HG02981 (cell line): ENCODE measurements at regions not wholly inside any gene's neighbourhood (a gene's known extent, or its start where the extent isn't known, plus 50 kb on each side); places are given as distances from the start of the nearest gene placed in this dataset.

Experiments
- ATAC-seq: cut with Tn5 transposase; IDR thresholded peaks from one replicate; pipeline ENCODE4 v1.9.1; 2021; ENCODE audit warnings: mild to moderate bottlenecking, moderate library complexity; ENCODE audit not compliant: unreplicated experiment

DNA sequence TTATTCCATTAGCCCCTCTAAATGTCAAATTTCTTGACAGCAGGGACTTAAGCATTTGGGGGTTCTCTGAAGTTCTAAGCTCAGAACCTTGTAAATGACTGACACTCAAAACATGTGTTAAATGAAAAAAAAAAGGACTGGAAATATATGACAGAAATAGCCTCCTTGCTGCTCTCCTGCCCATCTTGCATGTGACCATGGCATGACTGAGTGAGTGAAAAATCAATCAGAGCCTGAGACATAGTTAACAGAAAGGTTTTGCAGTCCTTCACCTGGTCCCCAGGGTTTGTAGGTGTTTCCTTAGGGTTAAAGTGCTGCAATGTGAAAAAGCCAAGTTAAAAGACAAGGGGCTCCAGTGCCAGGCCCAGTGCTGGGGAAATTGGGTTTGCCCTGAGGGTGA lies 168.1 kb downstream of the ZBTB18 start:
- no peak for ATAC-seq

DNA sequence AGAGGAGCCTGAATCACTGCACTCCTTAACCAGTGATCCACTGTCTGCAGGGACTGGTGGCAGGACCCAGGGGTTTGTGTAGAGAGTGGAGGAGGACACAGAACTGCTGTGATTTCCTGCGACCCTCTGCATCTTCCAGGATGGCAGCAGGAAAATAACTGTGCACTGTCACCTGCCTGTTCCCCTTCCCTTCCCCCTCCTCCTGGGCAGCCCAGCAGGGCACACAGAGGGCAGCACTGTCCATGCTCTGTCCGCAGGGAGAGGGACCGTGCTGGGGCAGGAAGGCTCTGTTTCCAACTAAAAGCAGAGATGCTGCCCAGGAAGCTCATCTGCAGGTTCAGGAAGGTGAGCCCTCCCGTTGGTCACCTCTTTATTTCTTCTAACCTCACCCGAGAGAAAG lies 168.7 kb downstream of the ZBTB18 start:
- no peak for ATAC-seq

DNA sequence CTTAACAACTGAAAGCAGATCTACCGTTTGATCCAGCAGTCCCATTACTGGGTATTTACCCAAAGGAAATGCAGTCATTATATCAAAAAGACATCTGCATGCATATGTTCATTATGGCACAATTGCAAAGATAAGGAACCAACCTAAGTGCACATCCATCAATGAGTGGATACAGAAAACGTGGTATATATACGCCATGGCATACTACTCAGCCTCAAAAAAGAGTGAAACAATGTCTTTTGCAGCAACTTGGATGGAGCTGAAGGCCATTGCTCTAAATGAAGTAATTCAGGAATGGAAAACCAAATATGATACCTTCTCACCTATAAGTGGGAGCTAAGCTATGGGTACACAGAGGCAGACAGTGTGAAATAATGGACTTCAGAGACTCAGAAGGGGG lies 169.3 kb downstream of the ZBTB18 start:
- no peak for ATAC-seq

DNA sequence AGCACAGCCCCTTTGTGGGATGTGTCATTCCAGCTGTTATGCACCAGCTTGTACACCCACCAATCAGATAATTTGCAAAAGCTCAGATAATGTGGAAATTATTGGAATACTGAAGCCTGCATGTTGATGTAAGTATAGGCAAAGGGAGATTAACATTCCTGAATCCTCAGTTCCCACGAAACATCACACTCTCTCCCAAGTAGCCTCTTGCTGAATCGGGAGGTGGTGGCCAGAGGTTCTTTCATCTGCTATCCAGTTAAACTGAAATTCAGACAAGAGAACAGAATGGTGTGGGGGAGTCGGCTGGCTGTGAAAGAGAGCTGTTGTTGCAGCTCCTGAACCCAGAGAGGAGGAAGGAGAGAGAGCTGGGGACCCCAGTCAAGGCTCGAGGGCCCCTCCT lies 170.9 kb downstream of the ZBTB18 start:
- ATAC-seq = no peak

DNA sequence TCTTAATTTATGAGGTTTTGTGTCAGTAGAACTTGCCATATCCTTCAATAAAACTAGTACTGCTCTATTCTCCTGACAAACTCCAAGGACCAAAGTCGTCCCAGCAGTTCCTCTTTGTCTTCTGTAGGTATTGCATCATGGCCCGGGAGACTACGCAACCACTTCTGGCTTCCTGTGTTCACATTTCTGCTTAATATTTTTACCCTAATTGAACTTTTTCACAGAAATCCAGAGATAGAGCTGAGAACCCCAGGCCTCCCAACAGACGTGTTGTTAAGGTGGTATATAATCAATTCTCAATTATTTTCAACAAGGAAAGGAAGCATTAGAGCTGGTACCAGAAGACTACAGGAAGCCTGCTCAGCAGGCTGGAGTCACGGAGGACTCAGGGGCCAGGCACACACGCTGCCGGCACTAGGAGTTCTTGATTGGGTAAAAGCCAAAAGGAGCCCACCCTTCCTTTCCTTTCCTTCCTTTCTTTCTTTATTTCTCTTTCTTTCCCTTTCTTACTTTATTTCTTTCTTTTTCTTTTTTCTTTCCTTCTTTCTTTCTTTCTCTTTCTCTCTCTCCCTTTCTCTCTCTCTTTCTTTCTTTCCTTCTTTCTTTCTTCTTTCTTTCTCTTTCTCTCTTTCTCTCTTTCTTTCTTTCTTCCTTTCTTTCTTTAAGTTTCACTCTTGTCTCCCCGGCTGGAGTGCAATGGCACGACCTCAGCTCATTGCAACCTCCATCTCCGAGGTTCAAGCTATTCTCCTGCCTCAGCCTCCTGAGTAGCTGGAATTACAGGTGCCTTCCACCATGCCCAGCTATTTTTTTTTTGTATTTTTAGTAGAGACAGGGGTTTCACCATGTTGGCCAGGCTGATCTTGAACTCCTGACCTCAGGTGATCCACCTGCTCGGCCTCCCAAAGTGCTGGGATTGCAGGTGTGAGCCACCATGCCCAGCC lies 173.7 kb downstream of the ZBTB18 start:
- no peak for ATAC-seq

DNA sequence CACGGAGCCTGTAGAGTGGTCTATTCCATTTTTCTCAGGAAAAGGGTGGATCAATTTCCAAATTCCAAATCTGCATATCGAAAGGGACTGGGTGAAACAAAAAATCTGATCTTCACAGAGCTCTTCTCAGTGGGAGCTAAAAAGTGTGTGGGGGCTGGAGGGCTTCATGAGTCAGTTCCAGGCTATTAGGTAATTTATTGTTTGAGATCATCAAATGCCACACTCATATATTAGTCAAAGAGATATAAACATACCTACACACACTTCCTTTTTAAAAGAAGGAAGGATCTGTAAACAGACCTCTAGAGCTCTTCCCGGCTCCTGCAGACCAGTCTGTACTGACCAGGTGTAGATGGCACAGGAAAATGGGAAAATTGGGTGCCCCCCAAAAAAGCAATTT lies 175.4 kb downstream of the ZBTB18 start:
- ATAC-seq = no peak

DNA sequence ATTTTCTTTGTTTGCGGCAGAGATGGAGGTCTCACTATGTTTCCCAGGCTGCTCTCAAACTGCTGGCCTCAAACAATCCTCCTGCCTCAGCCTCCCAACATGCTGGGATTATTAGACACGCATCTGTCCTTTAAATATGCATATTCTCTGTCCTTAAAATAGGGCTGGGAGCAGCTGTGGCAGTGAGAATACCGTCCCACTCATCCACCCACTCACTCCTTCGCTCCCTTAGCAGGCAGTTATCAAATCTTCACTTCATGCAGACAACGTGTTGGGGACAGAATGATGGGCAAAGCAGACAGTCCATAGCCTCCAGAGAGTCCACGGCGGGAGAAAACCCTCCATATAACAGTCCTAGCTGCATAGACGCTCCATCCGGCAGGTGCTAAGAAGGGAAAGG lies 179.4 kb downstream of the ZBTB18 start:
- no peak for ATAC-seq

DNA sequence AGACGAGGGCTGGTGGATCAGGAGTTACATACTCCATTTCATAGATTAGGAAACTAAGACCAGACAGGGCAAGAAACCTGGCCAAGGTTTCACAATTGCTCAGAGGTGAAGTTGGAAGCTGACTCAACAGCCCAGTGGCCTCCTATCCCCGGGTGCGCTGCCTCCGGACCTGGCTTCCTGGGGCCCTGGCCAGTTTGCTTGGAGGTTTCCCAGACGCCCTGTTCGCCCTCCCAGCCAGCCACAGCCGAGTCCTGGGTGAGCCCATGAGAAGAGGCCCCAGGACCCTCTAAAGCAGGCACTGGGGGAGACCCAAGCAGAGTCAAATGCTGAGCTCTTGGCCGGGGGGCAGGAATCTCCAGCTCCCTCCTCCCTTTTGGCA lies 180.1 kb downstream of the ZBTB18 start:
- no peak for ATAC-seq

DNA sequence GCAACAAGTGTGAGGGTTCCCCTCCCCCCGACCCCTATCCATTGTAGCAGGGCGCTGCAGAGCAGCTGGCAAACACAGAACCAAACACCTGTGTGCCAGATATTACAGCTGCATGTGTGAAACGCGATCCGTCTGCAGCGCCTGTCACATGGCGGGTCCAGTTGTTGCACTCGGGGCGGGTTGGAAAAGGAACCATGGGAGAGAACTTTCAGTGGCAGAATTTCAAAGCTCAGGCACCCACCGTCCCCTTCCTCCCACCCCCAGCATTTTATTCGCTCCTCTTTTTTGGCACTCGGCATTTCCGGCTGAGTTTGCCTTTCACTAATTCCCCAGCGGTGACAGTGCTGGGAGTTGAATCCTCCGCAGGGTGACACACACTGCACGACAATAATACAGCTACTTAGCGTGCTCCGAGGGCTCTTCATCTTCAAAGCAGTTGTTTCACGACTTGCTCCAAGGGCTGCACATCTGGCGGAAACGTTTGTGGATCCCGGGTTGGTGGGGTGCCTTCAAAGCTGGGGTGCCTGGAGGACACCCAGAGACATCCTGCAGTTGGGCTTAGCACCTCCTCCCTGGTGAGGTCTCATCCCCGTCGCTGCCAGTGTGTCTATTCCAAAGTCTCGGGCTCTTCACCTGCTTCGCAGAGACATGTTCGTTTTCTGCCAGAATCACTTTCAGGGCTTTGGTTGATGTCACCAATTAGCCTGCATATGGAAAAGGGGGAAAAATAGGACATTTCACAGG lies 180.7 kb downstream of the ZBTB18 start:
- ATAC-seq = no peak

DNA sequence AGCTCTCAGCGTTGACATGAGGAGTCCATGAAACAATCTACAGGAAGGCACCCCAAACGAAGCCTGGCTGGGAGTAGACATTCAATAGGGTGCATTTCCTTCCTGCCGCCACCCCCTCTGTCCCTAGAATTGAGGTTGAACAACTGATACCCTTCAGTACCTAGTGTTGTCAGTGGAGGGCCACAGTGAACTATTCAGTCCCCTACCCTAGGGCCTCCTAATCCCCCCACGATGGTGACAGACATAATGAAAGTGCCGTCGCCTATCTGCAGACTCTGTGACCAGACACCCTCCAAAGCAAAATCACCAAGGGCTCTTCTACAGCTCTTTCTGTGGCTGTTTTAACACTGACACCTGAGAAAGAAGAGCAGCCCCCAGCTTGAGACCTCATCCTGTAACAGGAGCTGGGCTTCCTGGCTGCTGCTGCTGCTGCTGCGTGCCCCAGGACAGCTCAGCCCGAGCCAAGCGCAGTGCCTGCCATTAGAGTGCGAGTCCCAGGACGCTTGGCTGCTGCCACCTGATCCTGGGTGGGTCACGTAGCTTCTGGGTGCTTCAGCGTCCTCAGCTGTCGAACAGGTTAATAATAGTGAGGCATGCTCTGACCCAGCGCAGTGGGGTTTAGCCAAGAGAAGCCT lies 183.0 kb downstream of the ZBTB18 start:
- ATAC-seq = no peak

DNA sequence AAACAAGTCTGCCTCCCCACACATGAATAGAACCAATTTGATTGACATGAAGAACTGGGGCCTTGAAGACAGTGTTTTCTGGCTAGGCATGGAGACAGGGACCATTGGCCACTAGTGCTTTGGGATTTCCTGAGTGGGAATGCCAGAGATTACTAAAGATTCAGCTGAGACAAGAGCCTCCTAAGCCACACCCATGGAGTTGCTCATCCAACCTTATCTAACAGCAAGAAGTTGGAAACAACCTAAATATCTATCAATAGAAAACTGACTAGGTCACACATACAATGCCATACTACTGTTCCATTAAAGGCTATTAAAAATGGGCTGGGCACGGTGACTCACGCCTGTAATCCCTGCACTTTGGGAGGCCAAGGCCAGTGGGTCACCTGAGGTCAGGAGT lies 184.1 kb downstream of the ZBTB18 start:
- ATAC-seq = no peak

DNA sequence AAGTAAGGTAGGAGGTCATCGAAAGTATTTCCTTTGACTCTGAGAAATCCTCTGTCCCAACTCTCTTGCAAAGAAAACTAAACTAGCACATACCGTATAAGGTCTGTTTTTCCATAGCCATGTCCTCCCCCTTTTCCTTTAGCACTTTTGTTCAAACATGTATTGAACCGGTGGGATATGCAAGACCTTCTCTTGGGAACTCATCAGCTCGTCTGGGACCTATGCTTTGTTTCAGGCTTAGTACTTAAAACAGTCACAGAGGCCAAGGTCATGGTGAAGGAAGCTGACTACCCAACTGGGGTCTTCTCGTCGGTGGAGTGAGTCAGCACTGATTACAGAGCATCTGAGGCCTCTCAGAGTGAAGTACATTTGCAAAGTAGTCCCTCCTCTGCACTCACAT lies 185.0 kb downstream of the ZBTB18 start:
- no peak for ATAC-seq

DNA sequence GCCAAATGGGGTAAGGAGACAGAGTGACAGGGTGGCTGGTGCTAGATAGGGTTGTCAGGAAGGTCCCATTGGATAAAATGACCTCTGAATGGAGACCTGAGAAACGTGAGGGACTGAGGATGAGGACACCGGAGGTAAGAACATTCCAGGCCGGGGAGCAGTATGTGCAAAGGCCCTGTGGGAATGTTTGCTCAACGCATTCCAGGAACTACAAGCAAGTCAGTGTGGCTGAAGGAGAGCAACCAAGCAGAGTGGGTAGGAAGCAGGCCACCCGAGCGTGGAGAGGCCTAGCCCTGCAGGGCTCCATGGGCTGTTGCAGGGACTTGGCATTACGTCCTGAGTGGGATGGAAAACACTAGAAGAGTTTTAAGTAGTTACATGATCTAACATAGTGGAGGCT lies 185.6 kb downstream of the ZBTB18 start:
- no peak for ATAC-seq

DNA sequence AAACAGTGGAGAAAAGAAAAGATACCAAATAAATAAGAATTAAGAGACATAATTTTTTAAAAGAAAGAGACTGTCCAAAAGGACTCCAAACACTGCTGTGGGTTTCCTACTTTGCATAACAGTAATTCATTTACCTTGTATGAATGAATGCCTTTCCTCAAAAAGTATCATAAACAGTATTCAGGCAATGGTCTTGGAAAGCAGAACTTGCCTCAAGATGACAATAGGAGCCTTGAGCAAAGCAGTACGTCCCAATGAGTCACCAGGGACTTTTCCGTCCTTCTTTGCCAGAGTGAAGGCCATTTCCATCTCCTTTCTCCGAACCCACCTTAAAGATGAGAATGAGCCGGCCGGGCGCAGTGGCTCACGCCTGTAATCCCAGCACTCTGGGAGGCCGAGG lies 186.4 kb downstream of the ZBTB18 start:
- ATAC-seq = no peak

DNA sequence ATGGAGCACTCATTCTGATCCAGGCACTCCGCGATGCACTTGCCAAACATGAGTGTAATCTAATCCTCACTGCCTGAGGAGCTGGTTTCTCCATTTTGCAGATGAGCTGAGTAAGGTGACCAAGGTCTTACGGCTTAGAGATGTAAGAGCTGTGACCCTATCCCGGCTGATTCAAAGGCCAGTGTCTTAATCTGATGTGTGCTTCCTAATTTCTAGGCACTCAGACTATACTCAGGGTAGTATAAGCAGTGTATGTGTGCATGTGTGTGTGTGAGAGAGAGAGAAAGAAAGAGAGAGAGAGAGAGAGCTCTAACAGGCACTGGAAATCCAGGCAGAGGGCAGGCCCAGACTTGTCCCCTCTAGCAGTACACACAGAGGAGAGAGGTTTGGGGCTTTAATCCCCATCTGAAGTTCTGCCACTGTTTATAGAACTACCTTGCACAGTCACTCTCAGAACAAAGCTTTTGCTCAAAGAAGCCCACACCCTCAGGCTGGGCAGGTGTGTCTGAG lies 188.2 kb downstream of the ZBTB18 start:
- ATAC-seq = no peak

DNA sequence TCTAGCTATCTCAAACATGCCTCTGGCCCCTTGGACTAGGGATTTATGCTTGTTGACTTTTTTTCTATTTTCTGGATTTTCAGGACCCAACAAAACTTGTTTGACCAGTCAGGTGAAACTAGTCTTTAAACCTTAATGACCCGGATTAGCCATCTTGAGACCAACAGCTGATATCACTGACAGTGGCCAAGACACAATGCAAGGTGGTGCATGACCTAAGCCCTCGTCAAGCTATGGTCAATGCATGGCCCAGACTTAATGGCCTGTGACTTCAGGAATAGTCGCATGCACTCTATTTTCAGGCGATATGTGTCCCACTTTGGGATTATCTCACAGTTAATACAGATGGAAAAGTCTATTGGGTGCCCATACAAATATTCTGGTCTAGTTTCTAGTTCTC lies 190.4 kb downstream of the ZBTB18 start:
- ATAC-seq = no peak

DNA sequence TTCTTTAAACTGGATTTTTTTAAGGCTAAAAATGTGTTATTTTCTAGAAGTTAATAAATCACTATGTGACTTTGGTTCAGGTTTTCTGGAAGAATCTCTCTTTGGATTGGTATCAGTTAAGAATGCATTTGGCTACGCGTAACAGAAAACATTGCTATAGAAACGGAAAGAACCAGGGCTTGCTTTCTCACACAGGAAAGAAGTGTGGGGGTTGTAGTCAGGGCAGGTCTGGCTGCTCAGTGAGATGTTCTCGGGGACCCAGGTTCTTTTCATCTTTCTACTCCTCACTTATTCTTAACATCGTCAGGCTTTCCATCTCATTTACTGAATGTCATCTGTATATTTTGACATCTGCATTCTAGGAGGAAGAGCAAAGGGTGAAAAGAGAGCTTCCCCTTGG lies 191.4 kb downstream of the ZBTB18 start:
- no peak for ATAC-seq

DNA sequence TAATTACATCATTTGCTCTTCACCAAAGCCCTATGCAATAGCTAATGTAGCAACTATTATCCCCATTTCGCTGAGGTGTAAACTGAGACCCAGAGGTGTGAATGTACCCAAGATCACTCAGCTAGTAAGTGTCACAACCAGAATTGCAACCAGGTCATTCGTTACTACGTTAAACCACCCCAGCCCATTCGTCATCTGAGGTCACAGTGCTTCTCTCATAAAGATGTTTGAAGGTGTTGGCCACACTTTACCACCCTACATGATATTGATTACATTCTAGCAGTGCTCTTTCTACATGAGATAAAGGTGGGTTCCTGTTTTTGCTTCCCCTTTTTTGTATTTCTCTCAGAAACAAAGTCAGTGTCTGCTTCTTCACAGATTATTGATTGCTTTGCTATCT lies 195.3 kb downstream of the ZBTB18 start:
- ATAC-seq = no peak

DNA sequence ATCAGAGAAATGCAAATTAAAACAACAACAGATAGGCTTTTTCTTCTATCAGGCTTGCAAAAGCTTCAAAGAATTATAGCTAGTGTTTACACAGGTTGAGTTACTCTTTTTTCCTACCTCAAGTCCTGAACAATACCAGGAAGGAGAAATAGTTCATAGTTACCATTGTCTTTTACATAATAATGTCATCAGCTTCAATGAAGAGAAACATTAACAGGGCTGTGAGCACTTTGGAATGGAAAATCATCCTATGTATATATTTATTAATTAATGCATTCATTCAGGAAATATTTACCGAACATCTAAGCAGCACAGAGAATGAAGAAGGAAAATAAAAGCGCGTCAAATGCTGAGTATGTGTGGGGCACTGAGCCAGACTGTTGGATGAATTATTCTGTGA lies 197.3 kb downstream of the ZBTB18 start:
- ATAC-seq = no peak

DNA sequence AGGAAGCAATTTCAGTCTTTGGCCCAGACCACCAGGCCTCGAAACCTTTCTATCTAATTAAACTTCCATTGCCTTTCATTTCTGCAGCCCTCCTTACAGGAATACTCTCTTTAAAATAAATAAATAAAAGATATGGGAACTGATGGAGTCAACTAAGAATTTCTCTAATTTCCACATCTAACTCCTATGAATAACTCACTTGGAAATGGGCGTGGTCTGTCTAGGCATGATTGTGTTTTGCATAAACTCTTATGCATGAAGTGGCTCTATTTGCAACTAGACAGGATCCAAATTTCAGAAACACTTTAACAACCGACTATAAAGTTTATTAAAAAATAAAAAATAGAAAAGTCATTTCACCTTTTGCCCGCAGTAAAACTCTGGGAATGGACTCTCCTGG lies 199.5 kb downstream of the ADSS2 start:
- no peak for ATAC-seq

DNA sequence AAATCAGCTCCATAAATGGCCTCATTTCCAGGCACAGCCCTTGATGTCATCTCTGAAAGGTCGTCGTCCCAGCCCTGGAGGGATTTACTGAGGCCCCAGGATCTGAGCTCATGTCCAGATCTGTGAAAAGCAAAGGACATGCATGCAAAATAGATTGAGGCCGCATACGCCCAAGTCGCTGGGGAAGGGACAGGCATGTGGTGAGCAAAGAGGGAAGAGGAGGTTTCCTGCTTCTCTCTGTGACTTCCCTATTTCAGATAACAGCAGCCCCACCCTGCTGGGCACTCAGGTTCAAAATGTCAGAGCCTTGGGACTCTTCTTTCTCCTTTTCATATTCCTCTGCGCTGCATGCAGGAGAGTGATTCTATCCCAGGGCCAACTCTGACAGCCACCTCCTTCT lies 197.2 kb downstream of the ADSS2 start:
- ATAC-seq = no peak
